Loucy (cell line): ENCODE measurements at regions not wholly inside any gene's neighbourhood (a gene's known extent, or its start where the extent isn't known, plus 50 kb on each side); places are given as distances from the start of the nearest gene placed in this dataset.

Experiments used
- H2AFZ ChIP-seq: fragments of 200-600 bp; sonication (generic); 2 replicates; pipeline ENCODE4 v1.6.0; 2016; ENCODE audit warnings: antibody characterized with exemption, mild to moderate bottlenecking, low read length, moderate library complexity
- H3F3A ChIP-seq: fragments of 200-600 bp; 2 replicates; pipeline ENCODE4 v1.6.0; 2016; ENCODE audit warnings: antibody characterized with exemption, low read depth, mild to moderate bottlenecking
- H3K27me3 ChIP-seq: fragments of 200-600 bp; sonication (generic); 2 replicates; pipeline ENCODE4 v1.6.1; 2014; ENCODE audit warnings: low read length, mild to moderate bottlenecking; ENCODE audit not compliant: insufficient read depth, poor library complexity, severe bottlenecking
- H3K36me3 ChIP-seq: fragments of 200-600 bp; sonication (generic); 2 replicates; pipeline ENCODE4 v1.6.1; 2016; ENCODE audit warnings: low read length; ENCODE audit not compliant: insufficient read depth
- H3K4me1 ChIP-seq: fragments of 200-600 bp; sonication (generic); 2 replicates; pipeline ENCODE4 v1.5.1; 2014; ENCODE audit warnings: low read length, mild to moderate bottlenecking; ENCODE audit not compliant: insufficient read depth, poor library complexity, severe bottlenecking
- H3K4me2 ChIP-seq: fragments of 200-600 bp; sonication (generic); 2 replicates; pipeline ENCODE4 v1.6.0; 2014; ENCODE audit warnings: antibody characterized with exemption, low read length, low read depth, mild to moderate bottlenecking; ENCODE audit not compliant: poor library complexity, severe bottlenecking
- H3K4me3 ChIP-seq: fragments of 200-600 bp; sonication (generic); 2 replicates; pipeline ENCODE4 v1.5.1; 2014; ENCODE audit warnings: low read length, mild to moderate bottlenecking, mixed read lengths; ENCODE audit not compliant: poor library complexity, severe bottlenecking
- H3K79me2 ChIP-seq: fragments of 200-600 bp; sonication (generic); 2 replicates; pipeline ENCODE4 v1.6.1; 2014; ENCODE audit warnings: low read length; ENCODE audit not compliant: insufficient read depth
- H3K9ac ChIP-seq: fragments of 200-600 bp; sonication (generic); 2 replicates; pipeline ENCODE4 v1.6.0; 2014; ENCODE audit warnings: mild to moderate bottlenecking, low read depth, low read length, moderate library complexity; ENCODE audit not compliant: poor library complexity, severe bottlenecking
- H3K9me2 ChIP-seq: fragments of 200-600 bp; sonication (generic); replicated peaks from 2 replicates; pipeline ENCODE4 v1.6.1; 2016; ENCODE audit warnings: low read depth, low read length, mixed read lengths
- H3K9me3 ChIP-seq: fragments of 200-600 bp; sonication (generic); 2 replicates; pipeline ENCODE4 v1.6.1; 2014; ENCODE audit warnings: mild to moderate bottlenecking, antibody characterized with exemption, low read length, low read depth; ENCODE audit not compliant: insufficient read depth
- H4K20me1 ChIP-seq: fragments of 200-600 bp; sonication (generic); 2 replicates; pipeline ENCODE4 v1.6.0; 2014; ENCODE audit warnings: antibody characterized with exemption, low read length, mild to moderate bottlenecking; ENCODE audit not compliant: insufficient read depth, poor library complexity, severe bottlenecking
- CTCF ChIP-seq: fragments of 200-600 bp; sonication (generic); conservative IDR thresholded peaks from 2 replicates; pipeline ENCODE4 v1.5.1; 2014; ENCODE audit warnings: mild to moderate bottlenecking, antibody characterized with exemption, low read length
- EZH2phosphoT487 ChIP-seq: fragments of 200-600 bp; IDR thresholded peaks from 2 replicates; pipeline ENCODE4 v1.6.1; 2018; ENCODE audit warnings: antibody characterized with exemption, mild to moderate bottlenecking, moderate library complexity, borderline replicate concordance

GRCh38 chr3:59319442-59319841 lies 269.6 kb upstream of the CFAP20DC start:
- Histone ChIP-seq H3K9me2 (no peaks in the 10 kb centered on the region), H3K4me1 (no peaks in the 10 kb centered on the region), H4K20me1 (no peaks in the 10 kb centered on the region), H3K9me3 (no peaks in the 10 kb centered on the region), H3K4me3 (no peak overlapping the region), H3K9ac (no peak overlapping the region), H3K27me3 (no peaks in the 10 kb centered on the region), H2AFZ (no peak overlapping the region), H3K79me2 (no peaks in the 10 kb centered on the region), H3F3A (no peaks in the 10 kb centered on the region), H3K4me2 (no peak overlapping the region), H3K36me3 (no peaks in the 10 kb centered on the region)
- TF ChIP-seq CTCF = no peak
- no peak for TF ChIP-seq EZH2phosphoT487

- no peak for TF ChIP-seq CTCF
- TF ChIP-seq EZH2phosphoT487 = no peak
- Histone ChIP-seq H3K4me3 (no peak overlapping the region), H3K79me2 (no peaks in the 10 kb centered on the region), H3K9ac (no peak overlapping the region), H3K27me3 (no peaks in the 10 kb centered on the region), H3K4me2 (no peak overlapping the region), H3K9me3 (no peaks in the 10 kb centered on the region), H2AFZ (no peak overlapping the region), H4K20me1 (no peaks in the 10 kb centered on the region), H3K4me1 (no peaks in the 10 kb centered on the region), H3K36me3 (no peaks in the 10 kb centered on the region), H3F3A (no peaks in the 10 kb centered on the region), H3K9me2 (no peaks in the 10 kb centered on the region)
Measured at GRCh38 chr3:59318881-59319280, 269.1 kb upstream of the CFAP20DC start.

GRCh38 chr3:59317386-59317785 lies 267.6 kb upstream of the CFAP20DC start:
- Histone ChIP-seq H3K9me2 (no peaks in the 10 kb centered on the region), H4K20me1 (no peaks in the 10 kb centered on the region)

More at GRCh38 chr3:59317386-59317785, 267.6 kb upstream of the CFAP20DC start:
- Histone ChIP-seq H3K9ac (no peak overlapping the region), H3K4me2 (no peak overlapping the region), H3K4me1 (no peaks in the 10 kb centered on the region), H3K27me3 (no peaks in the 10 kb centered on the region), H3K79me2 (no peaks in the 10 kb centered on the region), H3K4me3 (no peak overlapping the region), H2AFZ (no peak overlapping the region), H3K36me3 (no peaks in the 10 kb centered on the region), H3K9me3 (no peaks in the 10 kb centered on the region), H3F3A (no peaks in the 10 kb centered on the region)
- TF ChIP-seq EZH2phosphoT487 (no peak), CTCF (no peak)
